ENCODE measurements at regions not wholly inside any gene's neighbourhood (a gene's known extent, or its start where the extent isn't known, plus 50 kb on each side); places are given as distances from the start of the nearest gene placed in this dataset.

- Mint-ChIP-seq H3K27me3 (ENCODE audit: low read depth in 3 of 3) (peaks cover 0 to 4% (median 2%) of the 10 kb centered on the region in 3 donors), H3K9me3 (peaks cover 0 to 2% (median 0%) of the 10 kb centered on the region in 6 donors), H3K4me3 (no peak overlapping the region), H3K4me1 (no peaks in the 10 kb centered on the region), H3K27ac (no peak overlapping the region), H3K36me3 (no peaks in the 10 kb centered on the region)
- DNase-seq = no peak
Observed at GRCh38 chr15:81075272-81075671, 58.8 kb upstream of the CFAP161 start.

- no peak for DNase-seq
Observed at GRCh38 chr15:81080996-81081395, 53.1 kb upstream of the CFAP161 start.

GRCh38 chr15:81083201-81083600 is 50.9 kb upstream of the CFAP161 start:
- Mint-ChIP-seq H3K27ac (no peak overlapping the region), H3K9me3 (no peaks in the 10 kb centered on the region), H3K4me1 (no peaks in the 10 kb centered on the region), H3K27me3 (ENCODE audit: low read depth in 3 of 3) (peaks cover 1 to 4% (median 2%) of the 10 kb centered on the region in 3 donors), H3K4me3 (no peak overlapping the region), H3K36me3 (no peaks in the 10 kb centered on the region)
- no peak for DNase-seq

More at GRCh38 chr15:81080996-81081395, 53.1 kb upstream of the CFAP161 start:
- no peaks in the 10 kb centered on the region for H3K4me1 Mint-ChIP-seq
- no peaks in the 10 kb centered on the region for H3K36me3 Mint-ChIP-seq
- peaks cover 0 to 2% (median 0%) of the 10 kb centered on the region in 6 donors for H3K9me3 Mint-ChIP-seq
- no peak overlapping the region for H3K4me3 Mint-ChIP-seq
- H3K27ac Mint-ChIP-seq = no peak overlapping the region
- H3K27me3 Mint-ChIP-seq (ENCODE audit: low read depth in 3 of 3) = peaks cover 0 to 6% (median 0%) of the 10 kb centered on the region in 3 donors

Measured in immature natural killer cell (primary cell).